Fibroblast of peridontal ligament (primary cell): ENCODE measurements at regions not wholly inside any gene's neighbourhood (a gene's known extent, or its start where the extent isn't known, plus 50 kb on each side); places are given as distances from the start of the nearest gene placed in this dataset.
"Not testable (repeated sequence)": the region's sequence is repeated elsewhere in the genome, so short reads cannot be mapped to it uniquely, and the experiment has no call there.

Experiments
- DNase-seq: peaks from one replicate; pipeline ENCODE4 v3.0.0-alpha.2; 2010; ENCODE audit errors: extremely low read depth

GRCh38 chr15:31433091-31433490, 106.5 kb downstream of the KLF13 start:
- DNase-seq, result no peak

GRCh38 chr15:31433574-31433973, 106.9 kb downstream of the KLF13 start:
- DNase-seq, result no peak

- DNase-seq, result no peak
Observed at GRCh38 chr15:31434275-31434587, 107.6 kb downstream of the KLF13 start.

- peak; percentile 89 for DNase-seq
Observed at GRCh38 chr15:31434588-31435260, 108.1 kb downstream of the KLF13 start.

DNA sequence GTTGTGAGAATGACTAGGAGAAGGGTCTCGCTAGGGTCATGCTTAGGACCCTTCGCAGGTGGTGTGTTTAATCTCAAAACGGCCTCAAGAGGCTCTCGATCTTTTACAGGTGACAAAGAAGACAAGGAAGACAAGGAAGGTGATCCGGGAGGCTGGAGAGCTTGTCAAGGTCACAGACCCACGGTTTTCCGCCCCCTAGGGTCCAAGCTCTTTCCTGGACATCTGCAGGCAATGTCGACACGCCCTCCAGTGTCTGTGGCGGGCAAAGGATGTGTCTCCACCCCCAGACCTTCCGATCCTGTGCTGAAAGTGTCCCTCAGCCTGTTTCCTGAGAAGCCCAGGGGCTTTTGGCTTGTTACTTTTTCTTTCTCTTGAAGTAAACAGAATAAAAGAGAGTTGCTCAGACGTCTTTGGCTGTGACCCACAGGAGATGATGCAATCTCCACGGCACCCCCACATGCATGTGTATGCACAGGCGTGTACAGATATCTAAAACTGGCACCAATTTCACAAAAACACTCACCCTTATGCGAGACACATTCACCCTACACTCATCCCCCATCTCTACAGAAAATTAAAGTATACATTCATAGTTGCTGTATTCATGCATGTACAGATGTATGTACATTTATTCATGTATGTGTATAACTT, 108.8 kb downstream of the KLF13 start:
- peak; percentile 75 for DNase-seq

- no peak for DNase-seq
Observed at GRCh38 chr15:31435912-31436628, 109.4 kb downstream of the KLF13 start.

DNA sequence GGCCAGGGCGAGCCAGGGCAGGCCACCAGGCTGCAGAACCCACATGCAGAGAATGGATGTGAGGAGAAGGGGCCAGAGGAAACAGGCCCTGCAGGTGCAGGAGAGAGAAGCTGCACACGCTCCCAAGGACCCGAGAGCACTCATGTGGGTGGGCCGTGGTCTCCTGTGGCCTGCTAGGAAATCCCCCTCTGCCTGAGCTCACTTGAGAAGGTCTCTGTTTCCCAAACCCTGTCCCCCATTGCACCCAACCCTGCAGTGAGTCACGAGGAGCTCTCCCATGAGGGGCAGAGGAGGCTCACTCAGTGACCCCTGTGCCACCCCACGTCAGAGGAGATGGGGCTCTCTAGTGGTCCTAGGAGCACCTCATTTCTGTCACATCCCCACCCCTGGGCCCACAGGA, 111.1 kb downstream of the KLF13 start:
- no peak for DNase-seq

DNA sequence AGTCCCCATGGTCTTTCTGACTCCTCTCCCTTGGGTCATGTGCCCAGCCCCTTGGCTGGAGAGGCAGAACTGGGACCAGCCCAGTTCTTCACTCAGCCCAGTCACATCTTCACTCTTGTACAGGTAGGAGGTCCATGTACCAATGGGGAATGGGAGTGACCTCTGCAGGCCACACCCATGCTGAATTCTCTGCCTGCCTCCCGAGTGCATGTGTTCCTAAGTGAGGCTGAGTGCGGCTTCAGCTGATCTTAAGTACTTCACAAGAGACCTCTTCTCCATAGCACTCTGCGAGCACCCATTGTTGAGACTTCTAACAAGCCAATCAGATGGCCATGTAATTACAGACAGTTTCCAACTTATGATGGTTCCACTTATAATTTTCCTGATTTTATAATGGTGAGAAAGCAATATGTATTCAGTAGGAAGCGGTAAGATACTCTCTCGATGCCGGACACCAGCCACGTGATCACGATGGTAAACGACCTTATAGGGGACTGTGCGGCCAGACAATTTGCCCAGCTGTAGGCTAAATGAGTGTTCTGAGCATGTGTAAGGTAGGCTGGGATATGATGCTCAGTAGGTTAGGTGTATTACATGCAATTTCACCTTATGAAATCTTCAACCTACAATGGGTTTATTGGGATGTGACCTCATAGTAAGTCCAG, 112.1 kb downstream of the KLF13 start:
- DNase-seq, result no peak

- DNase-seq, result no peak
Observed at GRCh38 chr15:31439328-31439727, 112.7 kb downstream of the KLF13 start.

GRCh38 chr15:31440216-31440615, 113.6 kb downstream of the KLF13 start:
- not testable (repeated sequence) for DNase-seq

DNA sequence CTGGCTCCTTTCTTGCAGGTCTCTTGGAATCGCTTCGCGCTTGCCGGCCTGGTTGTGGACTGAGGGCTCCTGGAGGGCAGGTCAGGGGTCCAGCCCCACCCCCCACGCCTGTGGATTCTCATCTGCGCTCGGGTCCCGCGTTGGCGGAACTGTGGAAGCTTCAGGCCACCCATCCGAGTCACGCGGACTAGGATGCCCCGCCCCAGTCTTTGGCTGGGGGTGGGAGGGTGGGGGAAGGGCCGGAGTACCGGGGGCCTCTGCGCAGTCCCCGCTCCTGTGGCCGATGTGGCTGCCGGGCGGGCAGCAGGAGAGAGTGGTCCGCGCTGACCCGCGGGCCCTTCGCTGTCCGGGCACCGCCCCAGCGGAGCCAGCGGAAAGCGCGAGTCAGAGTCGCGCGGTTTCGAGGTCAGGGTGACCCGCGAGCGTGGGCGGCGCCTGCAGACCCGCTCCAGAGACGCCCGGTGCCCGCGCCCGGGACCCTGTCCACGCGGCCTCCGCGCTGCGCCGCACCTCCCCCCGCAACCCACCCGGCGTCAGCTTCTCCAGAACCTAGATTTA, 114.2 kb downstream of the KLF13 start:
- DNase-seq, result peak; percentile 22

- DNase-seq, result no peak
Observed at GRCh38 chr15:31442226-31442625, 115.6 kb downstream of the KLF13 start.

DNA sequence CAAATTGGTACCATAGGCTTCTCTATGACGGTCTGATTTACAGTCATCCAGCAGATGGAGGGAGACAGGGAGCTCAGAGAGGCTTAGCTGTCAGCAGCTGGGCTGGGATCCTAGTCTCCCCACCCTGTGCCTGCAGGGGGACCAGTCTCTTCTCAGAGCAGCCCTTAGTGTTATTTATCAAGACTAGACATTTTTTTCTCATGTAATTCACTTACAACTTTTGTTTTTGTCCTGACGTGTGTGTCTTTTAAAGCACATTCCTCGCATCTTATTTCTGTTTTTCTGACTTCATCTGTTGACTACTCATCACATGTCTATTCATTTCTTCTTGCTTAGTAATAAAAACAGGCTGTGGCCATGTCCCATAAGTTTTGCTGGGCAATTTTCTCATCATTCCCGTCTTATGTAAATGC, 116.1 kb downstream of the KLF13 start:
- DNase-seq, result peak; percentile 95

DNA sequence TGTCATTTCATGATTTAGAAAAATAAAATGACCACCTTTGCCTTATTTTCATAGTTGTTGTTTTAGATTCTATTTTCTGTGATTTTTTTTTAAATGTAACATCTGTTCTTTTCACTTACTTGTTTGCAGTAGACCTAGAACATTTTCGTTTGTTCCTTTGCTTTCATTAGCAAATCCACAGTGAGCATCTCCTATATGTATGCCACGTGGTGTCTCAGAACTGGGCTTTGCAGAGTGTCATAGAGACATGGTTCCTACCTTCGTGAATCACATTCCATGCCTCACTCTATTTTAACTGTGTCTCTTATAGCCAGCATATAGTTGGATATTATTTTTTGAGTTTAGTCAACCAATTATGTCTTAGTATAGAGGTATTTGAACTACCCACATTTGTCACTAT, 118.2 kb downstream of the KLF13 start:
- DNase-seq, result no peak

DNA sequence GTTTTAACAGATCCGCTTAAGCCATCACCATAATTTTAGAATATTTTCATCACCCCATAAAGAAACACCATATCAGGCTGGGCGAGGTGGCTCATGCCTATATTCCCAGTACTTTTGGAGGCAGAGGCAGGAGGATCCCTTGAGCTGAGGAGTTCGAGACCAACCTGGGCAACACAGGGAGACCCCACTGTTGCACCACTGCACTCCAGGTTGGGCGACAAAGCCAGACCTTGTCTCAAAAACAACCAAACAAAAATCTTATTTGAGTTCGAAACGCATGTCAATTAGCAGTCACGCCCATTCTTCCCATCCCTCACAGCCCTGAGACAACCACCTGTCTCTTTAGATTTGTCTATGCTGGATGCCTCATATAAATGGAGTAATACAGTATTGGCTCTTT, 119.9 kb downstream of the KLF13 start:
- no peak for DNase-seq

DNA sequence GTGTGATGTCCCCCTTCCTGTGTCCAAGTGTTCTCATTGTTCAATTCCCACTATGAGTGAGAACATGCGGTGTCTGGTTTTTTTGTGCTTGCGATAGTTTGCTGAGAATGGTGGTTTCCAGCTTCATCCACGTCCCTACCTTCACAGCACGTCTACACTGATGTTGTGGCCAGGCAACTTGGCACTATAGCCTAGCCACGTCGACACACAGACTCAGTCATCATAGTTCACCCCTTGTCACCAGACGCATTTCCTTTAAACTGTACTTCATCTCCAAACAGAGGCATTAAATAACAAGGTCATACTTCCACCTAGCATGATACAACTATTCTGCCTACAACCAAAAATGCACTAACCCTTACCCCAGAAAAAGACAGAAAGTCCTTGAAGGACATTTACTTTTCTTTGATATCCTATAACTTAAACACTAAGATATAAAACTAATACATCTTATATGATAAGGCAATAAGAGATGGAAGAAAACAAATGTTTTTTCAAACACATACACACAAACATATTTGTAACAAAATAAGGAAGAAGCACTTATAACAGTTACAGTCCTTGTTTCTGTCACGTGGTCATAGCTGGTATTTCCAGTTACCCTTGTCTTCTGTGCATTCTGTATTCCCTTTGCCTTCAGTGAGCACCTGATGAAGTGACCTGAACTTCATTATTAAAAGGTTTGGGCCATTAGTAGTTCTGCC, 121.4 kb downstream of the KLF13 start:
- no peak for DNase-seq

DNA sequence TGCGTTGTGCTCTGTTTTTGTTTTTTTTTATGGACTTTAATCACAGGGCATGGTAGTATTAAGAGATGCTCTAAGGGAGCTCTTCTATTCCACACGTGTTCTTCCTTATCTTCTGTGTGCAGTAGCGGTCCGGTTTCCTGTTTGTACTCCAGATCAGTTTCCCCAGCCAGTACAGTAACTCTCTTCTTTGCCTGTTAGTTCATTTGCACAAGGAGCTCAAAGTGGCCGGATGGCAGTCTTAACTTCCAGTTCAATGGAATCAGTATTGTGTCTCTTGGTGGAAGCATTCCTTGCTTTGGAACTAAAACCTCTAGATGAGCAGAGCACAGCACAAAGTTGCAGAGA, 122.0 kb downstream of the KLF13 start:
- DNase-seq, result no peak

DNA sequence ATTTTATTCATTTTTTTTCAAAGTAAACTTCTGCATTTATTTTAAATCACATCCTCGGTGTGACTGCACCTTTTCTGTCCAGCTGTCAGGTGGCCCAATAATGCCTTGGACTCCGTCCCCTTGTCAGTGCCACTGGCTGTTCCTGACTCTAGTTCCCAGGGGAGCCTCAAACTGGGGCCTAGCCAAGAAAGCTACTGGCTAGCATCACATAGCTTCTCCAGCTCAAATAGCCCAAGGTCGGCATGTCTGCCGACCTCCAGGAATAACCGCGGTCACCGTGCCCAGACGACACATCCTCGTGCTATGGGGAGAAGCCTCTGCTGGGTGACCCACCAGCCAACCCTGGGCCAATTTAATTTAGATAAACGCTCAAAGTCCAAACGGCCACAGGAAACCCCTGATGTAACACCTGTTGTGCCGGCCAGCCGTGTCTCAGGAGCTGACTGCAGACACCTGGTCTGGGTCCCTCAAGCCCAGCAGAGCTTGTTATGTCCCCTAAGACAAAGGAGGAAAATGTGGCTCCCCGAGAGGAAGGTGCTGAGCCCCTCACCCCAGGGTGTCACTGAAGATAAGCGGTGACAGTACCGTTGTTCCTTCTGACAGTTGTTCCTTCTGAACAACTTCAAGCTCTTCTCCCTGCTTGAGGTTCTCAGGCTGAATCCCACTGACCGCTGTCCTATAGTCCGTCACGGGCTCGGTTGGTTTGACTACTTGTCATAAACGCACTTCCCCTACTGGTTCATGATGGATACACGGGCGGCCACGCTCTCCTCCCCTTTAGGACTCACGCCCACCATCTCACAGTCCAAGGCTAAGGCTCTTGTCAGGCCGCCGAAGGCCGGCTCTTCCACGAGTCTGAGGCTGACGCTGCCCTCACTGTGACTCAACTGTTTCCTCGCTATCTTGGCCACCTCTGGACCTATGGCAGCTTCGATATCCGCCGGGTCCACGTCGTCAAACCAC, 126.2 kb downstream of the KLF13 start:
- no peak for DNase-seq

- DNase-seq, result no peak
Observed at GRCh38 chr15:31453558-31454318, 127.1 kb downstream of the KLF13 start.

GRCh38 chr15:31455499-31455898, 128.9 kb downstream of the KLF13 start:
- peak; percentile 27 for DNase-seq
